ENCODE measurements at regions not wholly inside any gene's neighbourhood (a gene's known extent, or its start where the extent isn't known, plus 50 kb on each side); places are given as distances from the start of the nearest gene placed in this dataset.

GRCh38 chr5:163813900-163814299 lies 308.5 kb downstream of the MAT2B start:
- TF ChIP-seq CTCF (IDR thresholded peaks at IDR 0.05; ENCODE audit: low read depth, low read length) = no peak
- H3K4me1 ChIP-seq = peaks cover 5% of the 10 kb centered on the region; the same call in 1 of the 2 replicates
- H3K4me3 ChIP-seq (ENCODE audit: low read depth, low read length) = no peak overlapping the region
- H3K36me3 ChIP-seq = no peaks in the 10 kb centered on the region
- no peaks in the 10 kb centered on the region for H3K9me3 ChIP-seq
- no peaks in the 10 kb centered on the region for H3K27me3 ChIP-seq
- no peak for DNase-seq

GRCh38 chr5:163815240-163815791 lies 309.9 kb downstream of the MAT2B start:
- Histone ChIP-seq H3K27me3 (no peaks in the 10 kb centered on the region), H3K4me3 (ENCODE audit: low read depth, low read length) (no peak overlapping the region), H3K4me1 (peaks cover 5% of the 10 kb centered on the region; the same call in 1 of the 2 replicates), H3K36me3 (no peaks in the 10 kb centered on the region), H3K9me3 (no peaks in the 10 kb centered on the region)
- no peak for TF ChIP-seq CTCF (IDR thresholded peaks at IDR 0.05; ENCODE audit: low read depth, low read length)
- no peak for DNase-seq

- Histone ChIP-seq H3K4me1 (no peaks in the 10 kb centered on the region), H3K9me3 (no peaks in the 10 kb centered on the region), H3K4me3 (ENCODE audit: low read depth, low read length) (no peak overlapping the region), H3K36me3 (no peaks in the 10 kb centered on the region), H3K27me3 (no peaks in the 10 kb centered on the region)
- no peak for TF ChIP-seq CTCF (IDR thresholded peaks at IDR 0.05; ENCODE audit: low read depth, low read length)
- no peak for DNase-seq
Measured at GRCh38 chr5:163821142-163821541, 315.7 kb downstream of the MAT2B start.

- H3K4me3 ChIP-seq (ENCODE audit: low read depth, low read length) = no peak overlapping the region
- H3K27me3 ChIP-seq = no peaks in the 10 kb centered on the region
- H3K36me3 ChIP-seq = no peaks in the 10 kb centered on the region
- no peak for TF ChIP-seq CTCF (IDR thresholded peaks at IDR 0.05; ENCODE audit: low read depth, low read length)
- no peaks in the 10 kb centered on the region for H3K4me1 ChIP-seq
- no peaks in the 10 kb centered on the region for H3K9me3 ChIP-seq
- DNase-seq = no peak
Measured at GRCh38 chr5:163822548-163822947, 317.1 kb downstream of the MAT2B start.

- H3K36me3 ChIP-seq = no peaks in the 10 kb centered on the region
- TF ChIP-seq CTCF (IDR thresholded peaks at IDR 0.05; ENCODE audit: low read depth, low read length) = no peak
- H3K27me3 ChIP-seq = no peaks in the 10 kb centered on the region
- H3K4me3 ChIP-seq (ENCODE audit: low read depth, low read length) = no peak overlapping the region
- no peaks in the 10 kb centered on the region for H3K4me1 ChIP-seq
- no peak for DNase-seq
- no peaks in the 10 kb centered on the region for H3K9me3 ChIP-seq
Measured at GRCh38 chr5:163825661-163826060, 320.2 kb downstream of the MAT2B start.

GRCh38 chr5:163826201-163826600 lies 320.8 kb downstream of the MAT2B start:
- DNase-seq = no peak
- no peaks in the 10 kb centered on the region for H3K27me3 ChIP-seq
- no peak for TF ChIP-seq CTCF (IDR thresholded peaks at IDR 0.05; ENCODE audit: low read depth, low read length)
- no peaks in the 10 kb centered on the region for H3K36me3 ChIP-seq
- H3K4me1 ChIP-seq = no peaks in the 10 kb centered on the region
- H3K4me3 ChIP-seq (ENCODE audit: low read depth, low read length) = no peak overlapping the region
- no peaks in the 10 kb centered on the region for H3K9me3 ChIP-seq

Measured in BE2C (cell line).